ENCODE measurements at regions not wholly inside any gene's neighbourhood (a gene's known extent, or its start where the extent isn't known, plus 50 kb on each side); places are given as distances from the start of the nearest gene placed in this dataset.
"Not testable (repeated sequence)": the region's sequence is repeated elsewhere in the genome, so short reads cannot be mapped to it uniquely, and the experiment has no call there.

DNA sequence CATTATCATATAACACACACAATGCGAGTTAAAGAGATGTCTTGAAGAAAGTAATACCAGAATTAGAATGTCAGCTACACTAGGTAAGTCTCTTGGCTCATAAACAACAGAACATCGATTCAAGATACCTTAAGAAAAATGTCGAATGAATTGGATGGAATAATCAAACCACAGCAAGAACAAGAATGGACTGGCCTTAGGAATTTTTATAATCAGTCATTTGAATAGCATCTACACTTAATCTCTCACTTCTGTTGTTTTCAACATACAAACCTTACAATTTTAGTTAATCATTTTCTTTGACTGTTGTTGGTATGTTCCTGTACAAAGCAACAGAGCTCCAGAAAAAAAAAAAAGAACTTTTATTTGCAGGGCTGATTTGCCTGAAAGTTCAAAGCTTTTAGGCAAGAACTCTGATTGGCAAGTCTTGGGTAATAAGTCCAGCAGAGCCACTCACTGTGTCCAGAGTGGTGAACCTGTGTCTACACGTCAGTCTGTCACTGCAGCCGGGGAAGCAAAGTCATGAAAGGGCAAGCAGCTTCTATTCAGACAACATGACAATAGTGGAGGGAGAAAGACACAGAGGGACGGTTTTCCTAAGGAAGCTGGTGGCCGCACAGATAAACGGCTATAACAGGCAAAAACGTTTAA lies 1026.1 kb upstream of the MIR17HG start:
- DNase-seq (ENCODE audit: low spot score): no peak

DNA sequence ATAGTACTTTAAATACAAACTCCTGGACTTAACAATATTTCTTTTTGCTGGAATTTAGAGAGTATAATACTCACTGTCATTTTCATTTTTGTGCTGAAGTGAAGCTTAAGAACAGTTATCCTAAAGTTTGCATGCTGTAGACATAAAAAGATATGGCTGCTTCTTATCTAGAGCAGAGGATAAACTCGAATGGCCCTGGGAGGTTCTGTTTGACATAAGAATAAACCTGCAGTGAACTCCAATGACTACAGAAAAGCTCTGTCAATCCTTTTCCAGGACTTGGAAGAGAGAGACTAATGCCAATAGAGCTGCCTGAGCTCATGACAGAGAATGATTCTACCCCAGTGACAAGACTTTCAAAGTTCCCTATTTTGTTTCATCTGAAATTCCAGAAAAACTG lies 1017.8 kb upstream of the MIR17HG start:
- DNase-seq (ENCODE audit: low spot score): no peak

DNA sequence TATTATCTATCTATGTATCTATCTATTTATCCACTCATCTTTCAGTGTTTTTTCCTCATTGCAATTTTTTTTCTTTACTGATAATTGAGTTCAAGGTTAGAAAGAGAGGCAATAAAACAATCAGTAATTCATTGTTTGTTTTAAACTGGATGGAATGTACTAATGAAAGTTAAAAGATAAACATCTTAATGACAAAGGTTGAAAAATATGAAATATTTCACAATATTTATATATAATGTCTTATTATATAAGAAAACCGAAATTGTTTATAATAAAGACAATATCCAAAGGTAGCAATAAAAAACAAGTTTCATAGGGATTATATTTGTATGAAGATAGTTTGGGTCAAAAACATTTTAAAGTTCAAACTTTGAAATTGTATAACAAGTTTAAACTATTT lies 1015.5 kb upstream of the MIR17HG start:
- DNase-seq (ENCODE audit: low spot score): no peak

DNA sequence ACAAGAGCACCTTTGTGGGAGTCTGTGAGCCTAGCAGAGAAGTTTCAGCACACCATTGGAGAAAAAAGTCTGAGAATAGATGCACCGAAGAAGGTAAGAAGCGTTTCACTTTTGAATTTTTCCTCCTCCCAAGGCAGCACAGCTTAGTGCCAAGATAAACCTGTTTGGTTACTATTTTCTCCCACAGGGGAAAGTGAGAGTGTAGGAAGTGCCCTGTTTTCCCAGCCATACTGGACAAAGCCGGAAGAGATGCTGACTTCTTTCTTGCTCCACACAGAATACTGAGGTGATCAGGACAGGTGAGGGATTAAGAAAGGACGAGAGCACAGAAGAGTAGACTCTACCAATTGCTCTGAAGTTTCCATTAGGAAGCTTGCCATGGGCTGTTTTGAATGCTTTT lies 1011.0 kb upstream of the MIR17HG start:
- DNase-seq (ENCODE audit: low spot score): no peak

DNA sequence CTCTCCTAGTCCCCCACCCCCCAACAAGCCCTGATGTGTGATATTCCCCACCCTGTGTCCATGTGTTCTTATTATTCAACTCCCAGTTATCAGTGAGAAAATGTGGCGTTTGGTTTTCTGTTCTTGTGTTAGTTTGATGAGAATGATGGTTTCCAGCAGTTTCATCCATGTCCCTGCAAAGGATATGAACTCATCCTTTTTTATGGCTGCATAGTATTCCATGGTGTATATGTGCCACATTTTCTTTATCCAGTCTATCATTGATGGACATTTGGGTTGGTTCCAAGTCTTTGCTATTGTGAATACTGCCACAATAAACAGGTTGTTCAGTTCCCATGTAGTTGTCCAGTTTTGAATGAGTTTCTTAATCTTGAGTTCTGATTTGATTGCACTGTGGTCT lies 1006.1 kb upstream of the MIR17HG start:
- DNase-seq (ENCODE audit: low spot score): not testable (repeated sequence)

DNA sequence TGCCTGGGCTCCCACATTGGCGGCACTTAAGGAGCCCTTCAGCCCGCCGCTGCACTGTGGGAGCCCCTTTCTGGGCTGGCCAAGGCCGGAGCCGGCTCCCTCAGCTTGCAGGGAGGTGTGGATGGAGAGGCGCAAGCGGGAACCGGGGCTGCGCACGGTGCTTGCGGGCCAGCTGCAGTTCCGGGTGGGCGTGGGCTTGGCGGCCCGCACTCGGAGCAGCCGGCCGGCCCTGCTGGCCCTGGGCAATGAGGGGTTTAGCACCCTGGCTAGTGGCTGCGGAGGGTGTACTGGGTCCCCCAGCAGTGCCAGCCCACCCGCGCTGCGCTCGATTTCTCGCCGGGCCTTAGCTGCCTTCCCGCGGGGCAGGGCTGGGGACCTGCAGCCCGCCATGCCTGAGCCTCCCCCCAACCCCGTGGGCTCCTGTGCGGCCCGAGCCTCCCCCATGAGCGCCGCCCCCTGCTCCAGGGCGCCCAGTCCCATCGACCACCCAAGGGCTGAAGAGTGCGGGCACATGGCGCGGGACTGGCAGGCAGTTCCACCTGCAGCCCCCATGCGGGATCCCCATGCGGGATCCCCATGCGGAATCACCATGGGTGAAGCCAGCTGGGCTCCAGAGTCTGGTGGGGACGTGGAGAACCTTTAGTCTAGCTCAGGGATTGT lies 998.9 kb upstream of the MIR17HG start:
- not testable (repeated sequence) for DNase-seq (ENCODE audit: low spot score)

DNA sequence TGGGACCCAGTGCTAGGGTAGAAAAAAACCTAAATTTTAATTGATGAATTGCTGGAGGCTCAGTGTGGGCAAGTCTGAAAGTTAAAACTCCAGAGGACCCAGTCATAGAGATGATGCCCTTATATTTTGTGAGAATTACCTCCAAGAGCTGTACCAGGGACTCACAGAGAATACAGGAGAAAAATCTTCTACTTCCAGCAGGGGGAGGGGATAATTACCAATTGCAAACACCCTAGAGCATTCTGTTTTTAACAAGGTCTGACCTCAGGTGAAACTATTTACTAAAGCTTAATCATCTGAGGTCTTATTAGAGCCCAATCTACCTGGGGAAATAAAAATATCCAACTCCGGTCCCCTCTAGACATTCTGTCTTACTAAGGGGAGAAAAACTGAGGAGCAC lies 994.7 kb upstream of the MIR17HG start:
- no peak for DNase-seq (ENCODE audit: low spot score)

DNA sequence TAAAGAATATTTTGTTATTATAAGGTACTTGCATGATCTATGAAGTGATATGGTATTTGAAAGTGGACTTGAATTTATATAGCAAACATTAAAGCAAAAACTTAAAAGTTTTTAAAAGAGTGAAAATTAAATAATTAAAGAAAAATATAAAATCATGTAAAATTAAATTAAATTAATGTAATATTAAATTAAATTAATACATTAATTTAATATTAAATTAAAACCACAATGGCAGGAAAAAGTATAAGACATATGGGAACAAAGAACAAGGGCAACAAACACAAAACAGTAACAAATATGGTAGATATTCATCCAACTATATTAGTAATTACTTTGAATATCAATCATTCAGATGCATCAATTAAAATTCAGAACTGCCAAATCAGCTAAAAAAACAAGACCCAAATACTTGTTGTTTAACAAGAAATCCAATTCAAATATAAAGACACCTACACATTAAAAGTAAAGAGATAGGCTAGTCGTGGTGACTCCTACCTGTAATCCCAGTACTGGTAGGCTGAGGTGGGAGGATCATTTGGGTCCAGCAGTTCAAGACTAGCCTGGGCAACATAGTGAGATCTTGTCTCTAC lies 992.2 kb upstream of the MIR17HG start:
- no peak for DNase-seq (ENCODE audit: low spot score)

DNA sequence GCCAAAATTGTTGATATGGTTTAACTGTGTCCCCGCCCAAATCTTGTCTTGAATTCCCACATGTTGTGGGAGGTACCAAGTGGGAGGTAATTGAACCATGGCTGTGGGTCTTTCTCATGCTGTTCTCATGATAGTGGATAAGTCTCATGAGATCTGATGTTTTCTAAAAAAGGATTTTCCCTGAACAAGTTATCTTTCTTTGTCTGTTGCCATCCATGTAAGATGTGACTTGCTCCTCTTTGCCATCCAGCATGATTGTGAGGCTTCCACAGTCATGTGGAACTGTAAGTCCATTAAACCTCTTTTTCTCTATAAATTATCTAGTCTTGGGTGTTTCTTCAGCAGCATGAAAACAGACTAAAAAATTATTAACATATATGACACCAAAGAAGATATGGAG lies 986.7 kb upstream of the MIR17HG start:
- DNase-seq (ENCODE audit: low spot score): no peak

DNA sequence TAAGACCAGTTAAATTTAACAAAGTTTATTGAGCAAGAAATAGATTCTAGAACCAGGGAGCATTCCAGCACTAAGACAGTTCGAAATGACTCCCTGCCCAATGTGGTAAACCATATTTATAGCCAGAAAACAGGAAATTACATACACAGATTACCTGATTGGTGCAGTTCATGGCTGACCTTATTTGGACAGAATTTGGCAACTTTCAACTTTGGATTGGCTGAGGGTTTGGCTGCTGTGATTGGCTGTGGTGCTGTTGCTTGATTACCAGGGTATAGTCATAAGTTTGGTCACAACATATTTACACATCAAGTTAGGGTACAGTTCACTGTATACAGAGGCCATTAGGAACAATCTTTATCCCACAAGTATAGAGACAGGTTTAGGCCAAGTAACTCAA lies 984.8 kb upstream of the MIR17HG start:
- DNase-seq (ENCODE audit: low spot score): no peak

DNA sequence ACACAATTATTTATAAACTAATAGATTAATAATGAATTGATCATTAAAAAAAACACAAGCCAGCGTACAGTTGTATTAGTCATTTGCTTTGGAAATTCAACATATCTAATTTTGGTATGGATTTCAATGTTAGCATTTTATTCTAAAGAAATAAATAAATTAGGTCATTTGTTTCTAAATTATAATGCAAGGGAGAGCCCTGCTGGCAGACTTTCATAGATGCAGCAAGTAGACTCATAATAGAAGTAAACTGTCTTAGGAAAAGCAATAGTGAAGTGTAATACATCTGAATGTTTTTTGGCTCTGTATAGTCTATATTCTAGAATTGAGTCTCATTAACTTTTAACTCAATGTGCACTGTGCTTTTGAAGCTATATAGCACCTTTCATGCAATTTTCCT lies 982.4 kb upstream of the MIR17HG start:
- no peak for DNase-seq (ENCODE audit: low spot score)

DNA sequence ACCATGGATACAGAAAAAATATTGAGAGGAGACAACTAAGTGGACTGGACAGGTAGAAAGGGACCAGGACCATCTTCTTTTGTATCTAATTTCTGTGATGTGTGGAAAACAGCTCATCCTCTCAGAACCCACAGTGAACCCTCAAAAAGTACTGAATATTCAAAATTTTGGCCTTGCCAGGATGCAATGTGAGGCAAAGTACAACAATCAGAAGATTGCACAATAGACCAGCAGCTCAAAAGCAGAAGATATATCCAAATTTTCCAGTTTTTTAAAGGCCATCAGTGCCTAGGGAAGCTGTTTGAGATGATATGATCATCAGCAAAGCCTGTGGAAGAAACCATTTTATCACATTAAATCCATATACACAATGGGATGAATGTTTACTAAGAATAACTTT lies 973.3 kb upstream of the MIR17HG start:
- DNase-seq (ENCODE audit: low spot score): no peak

DNA sequence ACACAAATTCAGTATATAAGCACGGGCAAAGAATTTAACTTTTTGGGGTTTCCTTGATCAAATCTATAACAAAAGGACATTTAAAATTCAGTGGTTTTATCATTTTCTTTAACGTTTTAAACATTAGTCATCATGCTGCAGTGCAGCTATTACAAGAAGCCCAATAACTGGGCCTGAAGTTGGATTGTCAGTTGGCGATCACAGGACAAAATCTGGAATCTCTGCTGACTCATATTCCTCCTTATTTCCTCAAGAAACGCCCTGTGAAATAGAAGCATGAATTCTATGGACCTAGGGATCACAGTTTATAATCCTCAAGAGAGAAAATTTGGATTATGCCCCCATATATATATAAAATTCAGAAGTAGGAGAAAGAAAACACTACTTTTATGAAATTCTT lies 971.6 kb upstream of the MIR17HG start:
- no peak for DNase-seq (ENCODE audit: low spot score)

DNA sequence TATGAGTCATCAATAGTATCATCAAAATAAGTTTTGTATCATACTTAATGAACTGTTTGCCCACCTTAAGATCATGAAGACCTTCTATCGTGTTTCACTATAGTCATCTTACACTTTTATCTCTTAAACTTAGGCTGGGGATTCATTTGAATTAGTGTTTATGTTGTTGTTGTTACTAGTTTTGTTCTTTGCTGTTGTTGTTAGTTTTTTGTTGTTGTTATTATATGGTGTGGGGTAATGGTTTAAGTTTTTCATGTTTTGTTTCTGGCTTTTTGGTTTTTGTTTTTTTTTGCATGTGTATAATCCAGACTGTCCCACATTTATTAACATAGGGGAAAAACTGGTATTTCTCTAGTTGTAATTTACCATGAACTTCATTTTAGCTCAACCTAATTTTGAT lies 965.1 kb upstream of the MIR17HG start:
- DNase-seq (ENCODE audit: low spot score): no peak

DNA sequence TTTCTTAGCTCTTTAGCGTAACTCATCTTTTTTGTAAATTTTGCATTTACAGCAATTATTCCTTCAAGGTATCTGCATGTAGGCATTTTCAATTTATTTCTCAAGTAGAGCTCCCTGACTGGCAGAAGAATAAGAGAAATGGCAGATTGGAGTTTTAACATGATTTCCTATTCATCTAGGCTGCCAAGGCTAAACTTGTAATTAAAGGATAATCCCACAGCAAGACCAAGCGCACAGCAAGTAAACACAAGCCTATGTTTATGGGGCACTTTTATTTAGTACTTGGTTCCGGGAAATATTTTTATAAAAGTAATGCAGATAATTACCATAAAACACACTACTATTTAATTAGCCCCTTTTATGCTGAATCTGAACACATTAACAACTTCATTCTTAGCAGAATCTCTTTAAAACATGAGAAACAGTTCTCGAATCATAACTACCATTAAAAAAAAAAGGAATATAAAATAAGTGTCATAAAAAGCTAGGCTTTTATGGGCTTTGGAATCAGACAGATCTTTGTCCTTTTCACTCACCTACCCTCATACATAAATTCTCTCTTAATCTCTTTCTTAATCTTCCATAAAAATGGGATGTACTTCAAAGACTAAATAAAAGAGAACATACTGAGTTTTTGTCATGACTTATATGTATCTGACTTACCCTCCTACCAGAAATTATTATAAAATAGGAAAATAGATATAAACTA lies 961.6 kb upstream of the MIR17HG start:
- DNase-seq (ENCODE audit: low spot score): no peak

DNA sequence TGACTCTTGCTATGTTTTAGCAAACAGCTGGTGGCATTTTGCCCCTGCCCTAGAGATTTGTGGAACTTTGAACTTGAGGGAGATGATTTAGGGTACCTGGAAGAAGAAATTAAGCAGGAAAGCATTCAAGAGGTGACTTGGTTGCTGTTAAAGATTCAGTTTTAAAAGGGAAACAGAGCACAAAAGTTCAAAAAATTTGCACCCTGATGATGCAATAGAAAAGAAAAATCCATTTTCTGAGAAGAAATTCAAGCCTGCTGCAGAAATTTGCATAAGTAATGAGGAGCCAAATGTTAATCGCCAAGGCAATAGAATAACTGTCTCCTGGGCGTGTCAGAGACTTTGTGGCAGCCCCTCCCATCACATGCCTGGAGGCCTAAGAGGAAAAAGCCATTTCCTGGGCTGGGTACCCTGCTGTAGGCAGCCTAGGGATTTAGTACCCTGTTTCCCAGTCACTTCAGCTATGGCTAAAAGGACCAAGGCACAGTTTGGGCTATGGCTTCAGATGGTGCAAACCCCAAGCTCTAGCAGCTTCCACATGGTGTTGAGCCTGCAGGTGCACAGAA lies 958.5 kb upstream of the MIR17HG start:
- no peak for DNase-seq (ENCODE audit: low spot score)

DNA sequence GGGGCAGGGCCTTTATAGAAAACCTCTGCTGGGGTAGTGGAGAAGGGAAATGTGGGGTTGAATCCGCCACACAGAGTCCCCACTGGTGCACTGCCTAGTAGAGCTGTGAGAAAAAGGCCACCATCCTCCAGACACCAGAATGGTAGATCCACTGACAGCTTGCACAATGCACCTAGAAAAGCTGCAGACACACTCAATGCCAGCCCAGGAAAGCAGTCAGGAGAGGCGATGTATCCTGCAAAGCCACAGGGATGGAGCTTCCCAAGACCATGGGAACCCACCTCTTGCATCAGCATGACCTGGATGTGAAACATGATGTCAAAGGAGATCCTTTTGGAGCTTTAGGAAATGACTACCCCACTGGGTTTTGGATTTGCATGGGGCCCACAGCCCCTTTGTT lies 958.0 kb upstream of the MIR17HG start:
- DNase-seq (ENCODE audit: low spot score): no peak

DNA sequence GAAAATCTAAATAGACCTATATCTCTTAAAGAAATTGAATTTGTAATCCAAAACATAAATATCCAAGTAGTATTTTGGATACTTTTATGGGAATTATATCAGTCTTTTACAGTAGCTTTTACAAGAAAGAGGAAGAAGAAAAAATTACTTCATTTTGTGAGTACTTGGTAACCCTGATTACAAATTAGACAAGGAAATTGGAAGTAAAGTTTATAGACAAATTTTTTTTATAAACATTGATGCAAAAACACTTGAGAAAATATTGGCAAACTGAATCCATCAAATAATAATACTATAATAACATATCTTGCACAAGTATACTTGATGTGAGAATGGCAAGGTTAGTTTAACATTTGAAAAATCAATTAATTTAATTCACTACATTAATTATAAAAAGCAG lies 954.1 kb upstream of the MIR17HG start:
- no peak for DNase-seq (ENCODE audit: low spot score)

DNA sequence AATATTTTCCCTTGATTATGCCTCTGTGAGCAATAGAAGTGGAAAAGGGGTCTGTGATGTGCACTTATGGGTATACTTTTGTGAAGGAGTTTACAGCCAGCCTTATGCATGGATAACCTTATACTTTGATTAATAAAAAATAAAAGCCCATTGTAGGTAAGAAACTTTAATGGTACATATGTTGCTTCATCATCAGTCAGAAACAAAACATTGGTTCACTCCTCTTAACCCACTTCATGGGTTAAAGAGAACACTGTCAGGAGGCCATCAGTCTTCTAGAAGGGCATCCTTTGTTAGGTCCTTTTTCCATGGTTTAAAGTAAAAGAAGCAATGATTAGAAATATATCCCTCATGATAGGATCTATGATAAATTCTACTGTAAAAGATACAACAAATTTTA lies 952.1 kb upstream of the MIR17HG start:
- DNase-seq (ENCODE audit: low spot score): no peak

DNA sequence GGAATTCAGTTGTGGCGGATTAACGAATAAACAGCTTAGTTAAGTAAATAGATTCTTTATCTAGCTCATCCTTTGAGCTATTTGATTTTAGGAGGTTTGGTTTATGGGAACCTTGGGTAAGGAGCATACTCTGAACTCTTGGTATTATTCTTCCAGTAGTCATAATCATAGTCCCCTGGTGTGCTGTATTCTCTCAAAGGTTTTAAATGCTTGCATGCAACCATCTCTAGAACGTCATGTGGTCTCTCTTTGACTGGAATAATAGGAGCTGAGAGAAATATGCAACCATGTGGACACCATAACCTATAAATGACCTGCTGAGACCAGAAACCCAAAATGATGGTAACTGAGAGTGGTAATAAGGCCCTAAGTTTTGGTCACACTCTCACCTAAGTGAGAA lies 951.6 kb upstream of the MIR17HG start:
- DNase-seq (ENCODE audit: low spot score): no peak

DNA sequence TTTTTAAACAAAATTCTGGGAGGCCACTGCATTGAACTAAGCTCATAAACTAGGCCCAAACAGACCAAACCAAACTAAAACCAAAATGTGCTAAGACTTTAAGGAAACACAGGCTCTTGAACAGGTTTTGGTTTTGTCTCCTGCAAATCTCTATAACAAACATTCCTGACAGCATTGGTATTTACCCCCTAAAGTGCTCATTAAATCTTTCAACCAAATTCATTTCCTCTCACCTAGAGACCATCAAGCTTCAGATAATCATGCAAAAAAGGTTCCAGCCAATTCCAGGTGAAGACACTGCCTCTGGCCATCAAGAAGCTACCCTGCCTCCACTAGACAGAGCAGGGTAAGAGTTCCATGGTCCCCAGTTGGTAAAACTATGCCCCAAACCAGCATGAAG lies 951.2 kb upstream of the MIR17HG start:
- no peak for DNase-seq (ENCODE audit: low spot score)

DNA sequence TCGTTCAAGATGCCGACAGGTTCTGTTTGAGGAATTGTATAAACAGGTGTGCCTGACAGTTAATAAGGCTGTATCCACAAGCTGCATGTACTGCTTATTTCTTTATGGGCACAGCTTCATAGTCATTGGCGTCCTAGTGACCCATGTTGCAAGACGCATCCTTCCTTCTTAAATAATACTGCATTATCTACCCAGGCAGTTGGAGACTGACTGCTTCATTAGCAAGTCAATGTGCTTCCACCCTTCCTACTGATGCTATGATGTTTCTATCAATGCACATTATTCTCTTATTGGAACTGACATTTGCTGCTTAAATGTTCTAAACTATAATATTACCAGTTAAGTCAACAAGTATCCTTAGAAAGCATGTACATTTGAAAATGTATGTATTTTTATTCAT lies 950.0 kb upstream of the MIR17HG start:
- DNase-seq (ENCODE audit: low spot score): no peak

DNA sequence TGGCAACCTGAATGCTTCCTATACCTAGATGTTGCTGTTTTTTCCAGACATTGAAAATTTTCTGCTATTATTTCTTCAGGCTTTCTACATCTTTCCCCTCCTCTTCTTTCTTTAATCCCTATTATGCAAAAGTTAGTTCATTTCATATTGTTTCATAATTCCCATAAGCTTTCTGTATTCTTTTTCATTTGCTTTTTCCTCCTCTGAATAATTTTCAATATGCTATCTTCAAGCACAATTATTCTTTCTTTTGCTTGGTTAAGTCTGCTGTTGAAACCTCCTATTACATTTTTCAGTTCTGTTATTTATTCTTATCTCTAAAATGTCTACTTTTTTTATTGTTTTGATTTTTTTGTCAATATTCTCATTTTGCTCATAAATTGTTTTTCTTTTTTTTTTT lies 947.1 kb upstream of the MIR17HG start:
- DNase-seq (ENCODE audit: low spot score): no peak

All from mucosa of gallbladder (tissue), 1 donor.